HCT116 (cell line): ENCODE measurements at regions not wholly inside any gene's neighbourhood (a gene's known extent, or its start where the extent isn't known, plus 50 kb on each side); places are given as distances from the start of the nearest gene placed in this dataset.

Experiments used
- ATAC-seq: fragments of 200-7000 bp; cut with Tn5 transposase; 2 replicates; pipeline ENCODE4 v1.9.1; 2020; ENCODE audit warnings: mild to moderate bottlenecking, moderate library complexity
- BruUV-seq: library from RNA; stranded (reverse); fragments of 400-500 nt; replicated peaks from 2 replicates; lab custom pipeline; 2021; lab: Mats Ljungman, UMichigan
- CTCF ChIA-PET: fragments of 300-600 bp; sonication (Branson Sonifier 250); formaldehyde crosslinking; loops from one replicate; lab custom pipeline; 2021; ENCODE audit warnings: antibody characterized with exemption; lab: Charles Lee
- POLR2A ChIA-PET: fragments of 300-600, 350-600 bp; sonication (Branson Sonifier 250); formaldehyde crosslinking; loops from one replicate; lab custom pipeline; 2021; ENCODE audit warnings: antibody characterized with exemption; lab: Charles Lee
- RAD21 ChIA-PET, 2 experiments: fragments of 300-600 bp; sonication (Branson Sonifier 250); formaldehyde crosslinking; loops; one replicate each; lab custom pipeline; 2023; ENCODE audit warnings: low total read pairs in 2 of 2; ENCODE audit not compliant: uncharacterized antibody in 2 of 2, unreplicated experiment in 2 of 2, low non-redundant PET in 1 of 2; lab: Charles Lee
- DNase-seq: peaks from one replicate; pipeline ENCODE4 v3.0.0-alpha.2; 2010; ENCODE audit warnings: low read depth, low spot score
- H2AFZ ChIP-seq: fragments of 200-600 bp; shearing (Covaris generic), sonication (generic); 2 replicates; pipeline ENCODE4 v1.6.1; 2017; ENCODE audit warnings: low read depth, mixed run types, mixed read lengths, antibody characterized with exemption, low read length; ENCODE audit not compliant: poor library complexity, severe bottlenecking
- H3K27ac ChIP-seq: 2 replicates; pipeline ENCODE4 v1.5.1; 2012; ENCODE audit warnings: low read depth, low read length
- H3K27me3 ChIP-seq: fragments of 200-600 bp; sonication (generic); 2 replicates; pipeline ENCODE4 v1.6.1; 2016; ENCODE audit warnings: mixed run types, low read length, mixed read lengths; ENCODE audit not compliant: insufficient read depth
- H3K36me3 ChIP-seq, 2 experiments: fragments of 200-500 bp in 1 of 2; fragments of 200-600 bp in 1 of 2; sonication (Bioruptor generic) in 1 of 2; sonication (generic) in 1 of 2; 2 replicates each; pipeline versions ENCODE4 v1.5.1 to v1.6.1; 2014 to 2016; ENCODE audit warnings: low read length in 2 of 2, inconsistent platforms in 1 of 2, mixed read lengths in 1 of 2, mixed run types in 1 of 2; ENCODE audit not compliant: insufficient read depth in 2 of 2, control insufficient read depth in 1 of 2
- H3K4me1 ChIP-seq, 2 experiments: fragments of 200-600 bp in 1 of 2; sonication (generic) in 1 of 2; 2 replicates each; pipeline versions ENCODE4 v1.5.1 to v1.6.1; 2012 to 2017; ENCODE audit warnings: low read length in 2 of 2, inconsistent platforms in 1 of 2, mild to moderate bottlenecking in 1 of 2, mixed read lengths in 1 of 2, mixed run types in 1 of 2, moderate library complexity in 1 of 2; ENCODE audit not compliant: insufficient read depth in 2 of 2, control insufficient read depth in 1 of 2
- H3K4me2 ChIP-seq: fragments of 200-600 bp; sonication (generic); 2 replicates; pipeline ENCODE4 v1.6.1; 2017; ENCODE audit warnings: mixed run types, low read length, mixed read lengths
- H3K4me3 ChIP-seq, 2 experiments: fragments of 200-600 bp in 1 of 2; sonication (generic) in 1 of 2; replicated peaks in 1 of 2; 2 replicates each; pipeline ENCODE4 v1.5.1; 2011 to 2016; ENCODE audit warnings: low read length in 2 of 2, control low read depth in 1 of 2, low read depth in 1 of 2, mild to moderate bottlenecking in 1 of 2, mixed read lengths in 1 of 2, mixed run types in 1 of 2
- H3K79me2 ChIP-seq: fragments of 200-600 bp; sonication (generic); 2 replicates; pipeline ENCODE4 v1.6.1; 2017; ENCODE audit warnings: mild to moderate bottlenecking, mixed run types, low read length, moderate library complexity, mixed read lengths; ENCODE audit not compliant: insufficient read depth
- H3K9ac ChIP-seq: fragments of 200-600 bp; sonication (generic); 2 replicates; pipeline ENCODE4 v1.6.1; 2016; ENCODE audit warnings: low read length, mixed read lengths
- H3K9me2 ChIP-seq: fragments of 200-600 bp; sonication (generic), shearing (Covaris generic); 2 replicates; pipeline ENCODE4 v1.6.1; 2017; ENCODE audit warnings: mixed run types, mild to moderate bottlenecking, moderate library complexity; ENCODE audit not compliant: insufficient read depth
- H3K9me3 ChIP-seq, 2 experiments: fragments of 200-500 bp in 1 of 2; fragments of 200-600 bp in 1 of 2; sonication (Bioruptor generic) in 1 of 2; sonication (generic) in 1 of 2; 2 replicates each; pipeline ENCODE4 v1.6.1; 2014 to 2017; ENCODE audit warnings: low read length in 2 of 2, mixed read lengths in 2 of 2, inconsistent platforms in 1 of 2, low read depth in 1 of 2, mild to moderate bottlenecking in 1 of 2, mixed run types in 1 of 2, moderate library complexity in 1 of 2; ENCODE audit not compliant: control insufficient read depth in 1 of 2, insufficient read depth in 1 of 2
- H4K20me1 ChIP-seq: fragments of 200-600 bp; sonication (generic), shearing (Covaris generic); 2 replicates; pipeline ENCODE4 v1.6.1; 2017; ENCODE audit warnings: mixed run types, mild to moderate bottlenecking, moderate library complexity; ENCODE audit not compliant: insufficient read depth
- CBX3 ChIP-seq: IDR thresholded peaks from 2 replicates; pipeline ENCODE4 v1.6.1; 2012; ENCODE audit warnings: low read depth
- CEBPB ChIP-seq: IDR thresholded peaks from 2 replicates; pipeline ENCODE4 v1.6.1; 2012; ENCODE audit warnings: low read depth
- CTCF ChIP-seq, 3 experiments: fragments of 200-600 bp in 1 of 3; sonication (generic) in 1 of 3; IDR thresholded peaks in 2 of 3; conservative IDR thresholded peaks in 1 of 3; 2 replicates each; pipeline ENCODE4 v1.5.1; 2012 to 2017; ENCODE audit warnings: low read depth in 2 of 3, low read length in 2 of 3, antibody characterized with exemption in 1 of 3, borderline replicate concordance in 1 of 3, control low read depth in 1 of 3, mild to moderate bottlenecking in 1 of 3, mixed read lengths in 1 of 3, mixed run types in 1 of 3, moderate library complexity in 1 of 3; ENCODE audit not compliant: insufficient read depth in 1 of 3
- ELF1 ChIP-seq: IDR thresholded peaks from 2 replicates; pipeline ENCODE4 v1.6.1; 2012; ENCODE audit warnings: low read depth, borderline replicate concordance
- EZH2 ChIP-seq: fragments of 200-600 bp; sonication (generic); IDR thresholded peaks from 2 replicates; pipeline ENCODE4 v1.6.1; 2017; ENCODE audit warnings: antibody characterized with exemption, mixed run types
- EZH2phosphoT487 ChIP-seq: fragments of 200-600 bp; IDR thresholded peaks from 2 replicates; pipeline ENCODE4 v1.6.1; 2018; ENCODE audit warnings: antibody characterized with exemption, borderline replicate concordance
- FOSL1 ChIP-seq: IDR thresholded peaks from 2 replicates; pipeline ENCODE4 v1.6.1; 2012; ENCODE audit warnings: low read depth
- POLR2AphosphoS5 ChIP-seq: IDR thresholded peaks from 2 replicates; pipeline ENCODE4 v1.6.1; 2011; ENCODE audit warnings: mild to moderate bottlenecking, low read depth, low read length, moderate library complexity
- RAD21 ChIP-seq: IDR thresholded peaks from 2 replicates; pipeline ENCODE4 v1.6.1; 2012; ENCODE audit warnings: low read depth, mild to moderate bottlenecking
- SIN3A ChIP-seq: IDR thresholded peaks from 2 replicates; pipeline ENCODE4 v1.6.1; 2012; ENCODE audit warnings: low read depth
- SP1 ChIP-seq: IDR thresholded peaks from 2 replicates; pipeline ENCODE4 v1.6.1; 2012; ENCODE audit warnings: low read depth
- SRF ChIP-seq: IDR thresholded peaks from 2 replicates; pipeline ENCODE4 v1.6.1; 2012; ENCODE audit warnings: low read depth
- TCF7L2 ChIP-seq: IDR thresholded peaks from 2 replicates; pipeline ENCODE4 v1.7.0; 2011; ENCODE audit warnings: borderline replicate concordance, inconsistent platforms; ENCODE audit not compliant: insufficient read depth, insufficient read length; ENCODE audit errors: extremely low read depth
- YY1 ChIP-seq: IDR thresholded peaks from 2 replicates; pipeline ENCODE4 v1.6.1; 2011; ENCODE audit warnings: low read length, low read depth, moderate library complexity, mild to moderate bottlenecking; ENCODE audit not compliant: insufficient replicate concordance; ENCODE audit errors: extremely low read depth
- ZBTB33 ChIP-seq: IDR thresholded peaks from 2 replicates; pipeline ENCODE4 v1.6.1; 2011; ENCODE audit warnings: mild to moderate bottlenecking, low read length, moderate library complexity; ENCODE audit not compliant: insufficient replicate concordance; ENCODE audit errors: extremely low read depth
- ZFX ChIP-seq: fragments of 450-650 bp; IDR thresholded peaks from 2 replicates; pipeline ENCODE4 v1.6.1; 2017
- intact Hi-C: fragments of 100-400 bp; cut with micrococcal nuclease; formaldehyde crosslinking; loops from 2 replicates; pipeline ENCODE4 v1.10.0; 2022
- TF ChIP-seq, protein P1 (sequence below): IDR thresholded peaks from 2 replicates; pipeline ENCODE4 v1.6.1; 2012; ENCODE audit warnings: low read depth
- TF ChIP-seq, protein P2 (sequence below): IDR thresholded peaks from 2 replicates; pipeline ENCODE4 v1.6.1; 2012

DNA sequence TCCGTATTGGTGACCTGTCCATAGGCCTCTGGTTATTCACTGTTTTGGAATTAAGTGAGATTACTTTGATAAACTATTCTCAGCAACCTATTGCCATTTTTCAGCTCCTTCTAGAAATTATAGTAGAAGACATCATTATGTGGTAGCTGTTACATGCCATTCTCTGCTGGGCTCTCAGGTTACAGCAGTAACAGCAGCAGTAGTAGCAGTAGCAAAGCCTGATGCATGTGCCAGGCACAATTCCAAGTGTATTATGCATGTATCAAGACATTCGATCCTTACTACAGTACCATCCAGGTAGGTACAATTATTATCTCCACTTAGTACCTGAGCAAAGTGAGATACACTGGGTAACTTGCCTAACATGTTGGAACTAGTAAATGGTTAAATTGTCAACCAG lies 74.3 kb downstream of the RPS12 start (continued):
- TF ChIP-seq, protein P1, sequence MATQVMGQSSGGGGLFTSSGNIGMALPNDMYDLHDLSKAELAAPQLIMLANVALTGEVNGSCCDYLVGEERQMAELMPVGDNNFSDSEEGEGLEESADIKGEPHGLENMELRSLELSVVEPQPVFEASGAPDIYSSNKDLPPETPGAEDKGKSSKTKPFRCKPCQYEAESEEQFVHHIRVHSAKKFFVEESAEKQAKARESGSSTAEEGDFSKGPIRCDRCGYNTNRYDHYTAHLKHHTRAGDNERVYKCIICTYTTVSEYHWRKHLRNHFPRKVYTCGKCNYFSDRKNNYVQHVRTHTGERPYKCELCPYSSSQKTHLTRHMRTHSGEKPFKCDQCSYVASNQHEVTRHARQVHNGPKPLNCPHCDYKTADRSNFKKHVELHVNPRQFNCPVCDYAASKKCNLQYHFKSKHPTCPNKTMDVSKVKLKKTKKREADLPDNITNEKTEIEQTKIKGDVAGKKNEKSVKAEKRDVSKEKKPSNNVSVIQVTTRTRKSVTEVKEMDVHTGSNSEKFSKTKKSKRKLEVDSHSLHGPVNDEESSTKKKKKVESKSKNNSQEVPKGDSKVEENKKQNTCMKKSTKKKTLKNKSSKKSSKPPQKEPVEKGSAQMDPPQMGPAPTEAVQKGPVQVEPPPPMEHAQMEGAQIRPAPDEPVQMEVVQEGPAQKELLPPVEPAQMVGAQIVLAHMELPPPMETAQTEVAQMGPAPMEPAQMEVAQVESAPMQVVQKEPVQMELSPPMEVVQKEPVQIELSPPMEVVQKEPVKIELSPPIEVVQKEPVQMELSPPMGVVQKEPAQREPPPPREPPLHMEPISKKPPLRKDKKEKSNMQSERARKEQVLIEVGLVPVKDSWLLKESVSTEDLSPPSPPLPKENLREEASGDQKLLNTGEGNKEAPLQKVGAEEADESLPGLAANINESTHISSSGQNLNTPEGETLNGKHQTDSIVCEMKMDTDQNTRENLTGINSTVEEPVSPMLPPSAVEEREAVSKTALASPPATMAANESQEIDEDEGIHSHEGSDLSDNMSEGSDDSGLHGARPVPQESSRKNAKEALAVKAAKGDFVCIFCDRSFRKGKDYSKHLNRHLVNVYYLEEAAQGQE, result no peak

GRCh38 chr6:132892929-132893771 lies 78.8 kb downstream of the RPS12 start:
- H3K27me3 ChIP-seq, result no peaks in the 10 kb centered on the region
- ATAC-seq (no peak), DNase-seq (no peak)
- H3K79me2 ChIP-seq, result no peaks in the 10 kb centered on the region
- ChIA-PET POLR2A (no interaction called here), RAD21 (no interaction called here), CTCF (no interaction called here)
- H2AFZ ChIP-seq, result no peak overlapping the region
- H3K9ac ChIP-seq, result no peak overlapping the region
- no peaks in the 10 kb centered on the region for H3K4me1 ChIP-seq
- H4K20me1 ChIP-seq, result no peaks in the 10 kb centered on the region
- H3K9me2 ChIP-seq, result no peaks in the 10 kb centered on the region
- no peaks in the 10 kb centered on the region for H3K36me3 ChIP-seq
- no peak overlapping the region for H3K4me3 ChIP-seq
- intact Hi-C loops, result no loop called here
- no peak overlapping the region for H3K27ac ChIP-seq
- no peaks in the 10 kb centered on the region for H3K9me3 ChIP-seq
- H3K4me2 ChIP-seq, result no peak overlapping the region
- BruUV-seq, result no TSS peak
- no peak for TF ChIP-seq ZFX
- no peak for TF ChIP-seq EZH2
- no peak for TF ChIP-seq CEBPB
- no peak for TF ChIP-seq TCF7L2
- TF ChIP-seq ZBTB33, result no peak
- TF ChIP-seq, protein P2, sequence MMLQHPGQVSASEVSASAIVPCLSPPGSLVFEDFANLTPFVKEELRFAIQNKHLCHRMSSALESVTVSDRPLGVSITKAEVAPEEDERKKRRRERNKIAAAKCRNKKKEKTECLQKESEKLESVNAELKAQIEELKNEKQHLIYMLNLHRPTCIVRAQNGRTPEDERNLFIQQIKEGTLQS, result no peak
- TF ChIP-seq EZH2phosphoT487, result no peak
- no peak for TF ChIP-seq SRF
- TF ChIP-seq YY1, result no peak
- TF ChIP-seq CBX3, result no peak
- TF ChIP-seq ELF1, result no peak
- no peak for TF ChIP-seq POLR2AphosphoS5
- TF ChIP-seq FOSL1, result no peak
- no peak for TF ChIP-seq SIN3A
- no peak for TF ChIP-seq RAD21
- TF ChIP-seq SP1, result no peak
- no peak for TF ChIP-seq CTCF (IDR thresholded peaks at IDR 0.05 in 2 of 3, conservative IDR thresholded peaks at IDR 0.05 in 1 of 3; ENCODE audit: borderline replicate concordance in 1 of 3, insufficient read depth in 1 of 3, low read depth in 2 of 3, low read length in 2 of 3)
